T-cell (primary cell): ENCODE measurements at regions not wholly inside any gene's neighbourhood (a gene's known extent, or its start where the extent isn't known, plus 50 kb on each side); places are given as distances from the start of the nearest gene placed in this dataset.
A peak's percentile ranks its signal among the peaks of the same experiment; 100 is the strongest.

ENCODE experiments used
- ATAC-seq, 4 experiments: fragments of 200-7000 bp in 3 of 4; fragments of 150-1000 bp in 1 of 4; cut with Tn5 transposase; replicated peaks in 1 of 4; 1 replicate in 3 of 4; 2 replicates in 1 of 4; pipeline ENCODE4 v1.10.0; 2021; ENCODE audit warnings: moderate library complexity in 3 of 4, mild to moderate bottlenecking in 2 of 4, moderate number of reproducible peaks in 1 of 4
- CTCF ChIA-PET, 2 donors: fragments of 300-600 bp; sonication (Branson Sonifier 250); formaldehyde crosslinking; loops; one replicate each; lab custom pipeline; 2022; ENCODE audit warnings: antibody characterized with exemption in 2 of 2; lab: Charles Lee
- POLR2A ChIA-PET, 2 donors: fragments of 300-600 bp; sonication (Branson Sonifier 250); formaldehyde crosslinking; loops; one replicate each; lab custom pipeline; 2022; ENCODE audit warnings: antibody characterized with exemption in 2 of 2; lab: Charles Lee
- DNase-seq, 35 experiments: peaks; one replicate each; pipeline versions ENCODE4 v3.0.0 to v3.0.0-alpha.2; 2013 to 2023
- H3K27ac ChIP-seq: one replicate; pipeline ENCODE4 v1.5.1; 2013; ENCODE audit warnings: low read length
- H3K27me3 ChIP-seq, 2 experiments: replicated peaks in 1 of 2; 1 replicate in 1 of 2; 2 replicates in 1 of 2; pipeline versions ENCODE4 v1.6.1 to v1.7.0; 2013; ENCODE audit warnings: low read length in 1 of 2, mixed read lengths in 1 of 2; ENCODE audit not compliant: control insufficient read depth in 2 of 2, insufficient read depth in 2 of 2; ENCODE audit errors: extremely low read depth in 1 of 2
- H3K36me3 ChIP-seq, 2 donors: 1 replicate in 1 of 2; 2 replicates in 1 of 2; pipeline versions ENCODE4 v1.6.1 to v1.7.0; 2013; ENCODE audit warnings: low read length in 1 of 2; ENCODE audit not compliant: control insufficient read depth in 2 of 2, insufficient read depth in 1 of 2; ENCODE audit errors: extremely low read depth in 1 of 2
- H3K4me1 ChIP-seq, 2 experiments: 1 replicate in 1 of 2; 2 replicates in 1 of 2; pipeline versions ENCODE4 v1.6.1 to v1.7.0; 2013; ENCODE audit warnings: low read length in 2 of 2, mixed read lengths in 1 of 2; ENCODE audit not compliant: insufficient read depth in 2 of 2, control insufficient read depth in 1 of 2; ENCODE audit errors: extremely low read depth in 1 of 2
- H3K4me3 ChIP-seq, 2 donors: 1 replicate in 1 of 2; 2 replicates in 1 of 2; pipeline versions ENCODE4 v1.5.1 to v1.7.0; 2013; ENCODE audit warnings: mild to moderate bottlenecking in 2 of 2, low read length in 1 of 2, moderate library complexity in 1 of 2; ENCODE audit not compliant: control insufficient read depth in 1 of 2; ENCODE audit errors: extremely low read depth in 1 of 2
- H3K9me3 ChIP-seq: 2 replicates; pipeline ENCODE4 v1.7.0; 2013
- H3K27ac Mint-ChIP-seq, 2 donors: one replicate each; pipeline ENCODE4 v1.8.0; 2020 to 2021; ENCODE audit warnings: mild to moderate bottlenecking in 2 of 2, mixed read lengths in 2 of 2
- H3K27me3 Mint-ChIP-seq, 2 donors: one replicate each; pipeline ENCODE4 v1.8.0; 2021 to 2022; ENCODE audit warnings: mixed read lengths in 2 of 2
- H3K36me3 Mint-ChIP-seq: one replicate; pipeline ENCODE4 v1.8.0; 2021; ENCODE audit warnings: mixed read lengths
- H3K4me1 Mint-ChIP-seq, 3 donors: one replicate each; pipeline ENCODE4 v1.8.0; 2020 to 2022; ENCODE audit warnings: mixed read lengths in 3 of 3, mild to moderate bottlenecking in 1 of 3
- H3K4me3 Mint-ChIP-seq, 3 donors: one replicate each; pipeline ENCODE4 v1.8.0; 2020 to 2022; ENCODE audit warnings: mild to moderate bottlenecking in 3 of 3, mixed read lengths in 3 of 3, moderate library complexity in 3 of 3
- H3K9me3 Mint-ChIP-seq, 3 donors: one replicate each; pipeline ENCODE4 v1.8.0; 2020 to 2022; ENCODE audit warnings: mixed read lengths in 3 of 3
- WGBS: methylation state at CpG from one replicate; pipeline ENCODE4 v1.1.5; 2013; ENCODE audit warnings: missing lambda C conversion rate; ENCODE audit not compliant: insufficient coverage; 5-methylcytosine and 5-hydroxymethylcytosine counted together

GRCh38 chr16:73125850-73126524, 78.1 kb upstream of the ZFHX3 start:
- ChIA-PET POLR2A (no interaction called here), CTCF (no interaction called here)
- Histone ChIP-seq H3K4me3 (no peak overlapping the region), H3K27ac (no peak overlapping the region), H3K36me3 (no peaks in the 10 kb centered on the region), H3K4me1 (peaks cover 13 to 15% of the 10 kb centered on the region in 2 experiments), H3K27me3 (peaks cover 0 to 8% of the 10 kb centered on the region in 2 experiments), H3K9me3 (no peaks in the 10 kb centered on the region)
- ATAC-seq (no peak), DNase-seq (no peak)
- Mint-ChIP-seq H3K9me3 (peaks cover 0 to 5% (median 2%) of the 10 kb centered on the region in 3 donors), H3K27me3 (no peaks in the 10 kb centered on the region), H3K27ac (no peak overlapping the region), H3K4me3 (no peak overlapping the region), H3K36me3 (no peaks in the 10 kb centered on the region), H3K4me1 (peaks cover 7 to 25% (median 13%) of the 10 kb centered on the region in 3 donors)
- 94% methylated on average over 3 of the region's 7 CpGs for WGBS

GRCh38 chr16:73124665-73125375, 76.9 kb upstream of the ZFHX3 start:
- POLR2A ChIA-PET, result no interaction called here
- Mint-ChIP-seq H3K36me3 (no peaks in the 10 kb centered on the region), H3K27ac (no peak overlapping the region), H3K27me3 (no peaks in the 10 kb centered on the region), H3K4me1 (peaks cover 7 to 25% (median 13%) of the 10 kb centered on the region in 3 donors), H3K9me3 (peaks cover 2 to 9% (median 4%) of the 10 kb centered on the region in 3 donors), H3K4me3 (no peak overlapping the region)
- Histone ChIP-seq H3K36me3 (no peaks in the 10 kb centered on the region), H3K4me3 (no peak overlapping the region), H3K27me3 (peaks cover 0 to 8% of the 10 kb centered on the region in 2 experiments), H3K4me1 (peaks cover 13 to 15% of the 10 kb centered on the region in 2 experiments), H3K9me3 (no peaks in the 10 kb centered on the region), H3K27ac (no peak overlapping the region)
- DNase-seq (no peak), ATAC-seq (no peak)
- CTCF ChIA-PET, result no interaction called here
- WGBS, result 87% methylated on average over 2 of the region's 4 CpGs

- Mint-ChIP-seq H3K4me3 (no peak overlapping the region), H3K36me3 (no peaks in the 10 kb centered on the region), H3K4me1 (peaks cover 7 to 25% (median 13%) of the 10 kb centered on the region in 3 donors), H3K27me3 (no peaks in the 10 kb centered on the region), H3K9me3 (peaks cover 2 to 9% (median 4%) of the 10 kb centered on the region in 3 donors), H3K27ac (no peak overlapping the region)
- DNase-seq (no peak), ATAC-seq (no peak)
- WGBS, result 73% methylated on average over 2 of the region's 10 CpGs
- H3K4me3 ChIP-seq, result no peak overlapping the region
- no peak overlapping the region for H3K27ac ChIP-seq
- no peaks in the 10 kb centered on the region for H3K36me3 ChIP-seq
- no peaks in the 10 kb centered on the region for H3K9me3 ChIP-seq
- peaks cover 13 to 15% of the 10 kb centered on the region in 2 experiments for H3K4me1 ChIP-seq
- CTCF ChIA-PET, result no interaction called here
- peaks cover 0 to 8% of the 10 kb centered on the region in 2 experiments for H3K27me3 ChIP-seq
- POLR2A ChIA-PET, result no interaction called here
Measured at GRCh38 chr16:73124097-73124652, 76.2 kb upstream of the ZFHX3 start.

DNA sequence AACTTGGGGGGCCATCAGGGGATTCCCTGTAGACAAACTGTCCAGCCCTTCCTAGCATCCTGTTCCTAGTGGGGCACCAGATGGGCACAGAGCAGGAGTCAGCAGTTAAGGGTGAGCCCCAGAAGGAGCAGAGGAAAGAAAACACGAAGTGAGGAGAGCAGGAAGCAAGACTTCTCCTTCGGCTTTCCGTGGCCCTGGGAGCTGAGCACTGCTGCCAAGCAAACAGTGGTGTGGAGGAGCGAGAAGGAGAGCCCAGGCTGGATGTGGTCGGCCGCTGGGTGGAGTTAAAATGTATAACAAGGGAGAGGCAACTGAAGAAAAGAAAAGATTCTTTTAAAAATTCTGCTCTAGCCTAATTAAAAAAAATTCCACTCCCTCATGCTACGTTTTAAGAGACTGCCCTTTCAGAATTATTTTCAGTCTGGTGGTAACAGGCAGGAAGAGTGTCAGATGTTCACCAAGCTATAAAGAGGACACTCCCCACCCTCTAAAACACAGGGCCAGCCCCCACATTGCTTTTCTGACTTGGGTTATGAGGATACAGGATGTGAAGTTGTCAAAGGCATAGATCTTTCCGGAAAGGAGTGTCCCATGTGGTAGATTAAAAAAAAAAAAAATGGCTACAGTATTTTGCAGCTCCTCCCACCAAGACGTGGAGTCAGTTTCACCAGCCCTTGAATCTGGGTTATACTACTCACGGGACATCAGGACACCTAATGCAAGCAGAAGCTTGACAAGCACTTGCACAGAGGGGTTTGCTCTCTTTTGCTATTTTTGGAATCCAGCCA, 74.9 kb upstream of the ZFHX3 start:
- Mint-ChIP-seq H3K27me3 (no peaks in the 10 kb centered on the region), H3K9me3 (peaks cover 9 to 13% (median 11%) of the 10 kb centered on the region in 3 donors), H3K36me3 (no peaks in the 10 kb centered on the region), H3K4me3 (peak overlapping the region in 2 of 3 donors; percentile 5 to 71), H3K27ac (peak overlapping the region in 1 of 2 donors; percentile 60), H3K4me1 (peaks cover 7 to 25% (median 13%) of the 10 kb centered on the region in 3 donors)
- no peaks in the 10 kb centered on the region for H3K9me3 ChIP-seq
- 18% methylated on average over 5 of the region's 10 CpGs for WGBS
- H3K4me3 ChIP-seq, result peak overlapping the region in 1 of 2 donors; percentile 64
- POLR2A ChIA-PET, result no interaction called here
- peak; percentile 23 to 96 (median 58) for ATAC-seq
- H3K36me3 ChIP-seq, result no peaks in the 10 kb centered on the region
- peaks cover 0 to 8% of the 10 kb centered on the region in 2 experiments for H3K27me3 ChIP-seq
- H3K4me1 ChIP-seq, result peaks cover 13 to 15% of the 10 kb centered on the region in 2 experiments
- H3K27ac ChIP-seq, result no peak overlapping the region
- CTCF ChIA-PET, result interaction anchor here in 1 of 2 donors (0.6 kb wide), 1 partner anchor 339 kb away, joined by 3 read pairs; no protein-coding TSS in a partner anchor
- DNase-seq, result peak in 8 of 35 experiments; percentile 0 to 41 (median 4)

GRCh38 chr16:73116576-73116975, 68.6 kb upstream of the ZFHX3 start:
- Histone ChIP-seq H3K9me3 (no peaks in the 10 kb centered on the region), H3K27ac (no peak overlapping the region), H3K4me1 (no peaks in the 10 kb centered on the region), H3K36me3 (no peaks in the 10 kb centered on the region), H3K27me3 (no peaks in the 10 kb centered on the region), H3K4me3 (no peak overlapping the region)
- WGBS, result no CpG with 5 or more reads among the region's 2 CpGs
- ATAC-seq, result no peak
- no peaks in the 10 kb centered on the region for H3K36me3 Mint-ChIP-seq
- H3K27ac Mint-ChIP-seq, result no peak overlapping the region
- no peaks in the 10 kb centered on the region for H3K27me3 Mint-ChIP-seq
- H3K9me3 Mint-ChIP-seq, result peaks cover 8 to 18% (median 8%) of the 10 kb centered on the region in 3 donors
- no peak overlapping the region for H3K4me3 Mint-ChIP-seq
- CTCF ChIA-PET, result no interaction called here
- H3K4me1 Mint-ChIP-seq, result no peaks in the 10 kb centered on the region
- POLR2A ChIA-PET, result interaction anchor here in 1 of 2 donors (0.6 kb wide), 1 partner anchor 69 kb away, joined by 3 read pairs; no protein-coding TSS in a partner anchor
- DNase-seq, result no peak

GRCh38 chr16:73113336-73113735, 65.4 kb upstream of the ZFHX3 start:
- POLR2A ChIA-PET, result no interaction called here
- no peaks in the 10 kb centered on the region for H3K36me3 ChIP-seq
- no peaks in the 10 kb centered on the region for H3K27me3 Mint-ChIP-seq
- ATAC-seq, result no peak
- no peak overlapping the region for H3K4me3 Mint-ChIP-seq
- no peaks in the 10 kb centered on the region for H3K4me1 ChIP-seq
- no peak for DNase-seq
- no CpG with 5 or more reads among the region's 6 CpGs for WGBS
- H3K4me3 ChIP-seq, result no peak overlapping the region
- H3K9me3 Mint-ChIP-seq, result peaks cover under 1 to 10% (median 3%) of the 10 kb centered on the region in 3 donors
- CTCF ChIA-PET, result no interaction called here
- H3K9me3 ChIP-seq, result no peaks in the 10 kb centered on the region
- H3K4me1 Mint-ChIP-seq, result no peaks in the 10 kb centered on the region
- H3K27me3 ChIP-seq, result no peaks in the 10 kb centered on the region
- no peak overlapping the region for H3K27ac Mint-ChIP-seq
- no peaks in the 10 kb centered on the region for H3K36me3 Mint-ChIP-seq
- no peak overlapping the region for H3K27ac ChIP-seq
